ENCODE measurements at regions not wholly inside any gene's neighbourhood (a gene's known extent, or its start where the extent isn't known, plus 50 kb on each side); places are given as distances from the start of the nearest gene placed in this dataset.
"Not testable (repeated sequence)": the region's sequence is repeated elsewhere in the genome, so short reads cannot be mapped to it uniquely, and the experiment has no call there.

DNA sequence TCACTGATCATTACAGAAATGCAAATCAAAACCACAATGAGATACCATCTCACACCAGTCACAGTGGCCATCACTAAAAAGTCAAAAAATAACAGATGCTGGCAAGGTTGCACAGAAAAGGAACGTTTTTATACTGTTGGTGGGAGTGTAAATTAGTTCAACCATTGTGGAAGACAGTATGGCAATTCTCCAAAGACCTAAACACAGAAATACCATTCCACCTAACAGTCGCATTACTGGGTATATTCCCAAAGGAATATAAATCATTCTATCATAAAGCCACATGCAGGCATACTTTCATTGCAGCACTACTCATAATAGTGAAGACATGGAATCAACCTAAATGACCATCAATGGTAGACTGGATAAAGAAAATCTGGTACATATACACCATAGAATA, 83.2 kb upstream of the ARID5B start:
- H3K27me3 ChIP-seq, H3K4me3 ChIP-seq: not testable (repeated sequence)
- WGBS, 2 donors = 55 to 72% methylated on average over 2 of the region's 2 CpGs

DNA sequence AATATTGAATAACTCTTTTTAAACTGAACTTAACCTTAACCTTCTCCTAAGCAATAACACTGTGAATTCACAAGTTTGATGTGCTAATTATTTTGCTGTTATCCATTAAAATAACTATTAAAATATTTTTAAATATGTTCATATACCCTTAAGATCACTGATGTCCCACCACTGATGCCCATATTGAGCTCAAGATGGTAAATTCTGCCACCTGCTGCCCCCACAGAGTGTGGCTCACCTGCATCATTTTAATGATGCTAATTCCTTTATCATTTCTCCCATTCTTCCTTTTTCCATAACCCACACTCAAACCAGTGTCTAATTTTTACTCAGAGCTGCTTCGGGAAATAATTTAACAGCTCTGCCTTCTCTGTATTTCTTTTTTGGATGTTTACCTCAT, 82.3 kb upstream of the ARID5B start:
- Histone ChIP-seq H3K4me3 (no peak overlapping the region), H3K4me1 (no peaks in the 10 kb centered on the region), H3K9me3 (no peaks in the 10 kb centered on the region), H3K27me3 (no peaks in the 10 kb centered on the region), H3K36me3 (no peaks in the 10 kb centered on the region), H3K27ac (no peak overlapping the region)
- TF ChIP-seq, protein P1, sequence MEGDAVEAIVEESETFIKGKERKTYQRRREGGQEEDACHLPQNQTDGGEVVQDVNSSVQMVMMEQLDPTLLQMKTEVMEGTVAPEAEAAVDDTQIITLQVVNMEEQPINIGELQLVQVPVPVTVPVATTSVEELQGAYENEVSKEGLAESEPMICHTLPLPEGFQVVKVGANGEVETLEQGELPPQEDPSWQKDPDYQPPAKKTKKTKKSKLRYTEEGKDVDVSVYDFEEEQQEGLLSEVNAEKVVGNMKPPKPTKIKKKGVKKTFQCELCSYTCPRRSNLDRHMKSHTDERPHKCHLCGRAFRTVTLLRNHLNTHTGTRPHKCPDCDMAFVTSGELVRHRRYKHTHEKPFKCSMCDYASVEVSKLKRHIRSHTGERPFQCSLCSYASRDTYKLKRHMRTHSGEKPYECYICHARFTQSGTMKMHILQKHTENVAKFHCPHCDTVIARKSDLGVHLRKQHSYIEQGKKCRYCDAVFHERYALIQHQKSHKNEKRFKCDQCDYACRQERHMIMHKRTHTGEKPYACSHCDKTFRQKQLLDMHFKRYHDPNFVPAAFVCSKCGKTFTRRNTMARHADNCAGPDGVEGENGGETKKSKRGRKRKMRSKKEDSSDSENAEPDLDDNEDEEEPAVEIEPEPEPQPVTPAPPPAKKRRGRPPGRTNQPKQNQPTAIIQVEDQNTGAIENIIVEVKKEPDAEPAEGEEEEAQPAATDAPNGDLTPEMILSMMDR (IDR thresholded peaks at IDR 0.05) = no peak
- no peak for TF ChIP-seq EP300 (IDR thresholded peaks at IDR 0.05)
- TF ChIP-seq POLR2A (IDR thresholded peaks at IDR 0.05) = no peak
- WGBS, 2 donors = 93 to 94% methylated on average over 1 of the region's 1 CpG
- no peak for DNase-seq (ENCODE audit: low spot score in 2 of 2)

More for the DNA sequence above, 83.2 kb upstream of the ARID5B start:
- H3K27ac ChIP-seq; H3K36me3 ChIP-seq; DNase-seq (ENCODE audit: low spot score in 2 of 2); H3K4me1 ChIP-seq; H3K9me3 ChIP-seq: not testable (repeated sequence)

DNA sequence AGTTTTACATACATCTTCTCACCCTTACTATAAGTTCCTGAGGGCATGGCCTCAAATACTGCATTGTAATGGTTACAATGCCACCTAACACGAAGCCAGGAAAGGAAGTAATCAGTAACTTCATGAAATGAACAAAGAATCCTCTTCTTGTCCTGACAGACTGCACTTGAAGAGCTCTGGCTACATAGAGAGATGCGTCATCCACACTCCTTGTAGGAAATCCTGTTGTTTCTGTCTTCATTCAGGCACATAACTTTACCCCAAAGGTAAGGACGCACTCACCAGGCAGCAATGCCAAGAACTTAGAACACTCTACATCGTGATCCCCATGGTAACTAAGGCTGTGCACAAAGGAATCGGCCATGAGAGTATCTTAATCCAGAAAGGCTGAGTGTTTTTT, 80.3 kb upstream of the ARID5B start:
- H3K4me3 ChIP-seq = no peak overlapping the region
- H3K36me3 ChIP-seq = no peaks in the 10 kb centered on the region
- WGBS, 2 donors = 66 to 80% methylated on average over 5 of the region's 5 CpGs
- H3K4me1 ChIP-seq = no peaks in the 10 kb centered on the region
- TF ChIP-seq POLR2A (IDR thresholded peaks at IDR 0.05) = no peak
- no peak for TF ChIP-seq EP300 (IDR thresholded peaks at IDR 0.05)
- TF ChIP-seq, protein P1 (IDR thresholded peaks at IDR 0.05) = no peak
- DNase-seq (ENCODE audit: low spot score in 2 of 2) = no peak
- H3K9me3 ChIP-seq = no peaks in the 10 kb centered on the region
- no peak overlapping the region for H3K27ac ChIP-seq
- no peaks in the 10 kb centered on the region for H3K27me3 ChIP-seq

DNA sequence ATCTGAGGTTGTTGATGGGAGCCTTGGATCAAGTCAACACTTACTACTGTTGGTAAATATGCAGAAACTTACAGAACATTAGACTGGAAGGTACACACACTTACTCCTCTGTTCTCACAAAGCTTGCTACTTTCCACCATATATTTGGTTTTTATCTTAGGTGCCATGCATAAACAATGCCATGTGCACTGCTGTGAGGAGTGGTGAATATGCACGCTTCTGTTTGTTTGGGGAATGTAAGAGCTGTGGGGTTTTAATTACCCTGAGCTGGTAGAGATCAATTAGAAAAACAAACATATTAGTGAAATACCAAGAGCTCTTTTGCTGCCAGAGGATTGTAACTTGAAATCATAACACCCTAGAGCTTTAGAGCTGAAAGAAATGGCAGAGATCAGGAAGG, 79.8 kb upstream of the ARID5B start:
- no peak for DNase-seq (ENCODE audit: low spot score in 2 of 2)
- H3K27me3 ChIP-seq = no peaks in the 10 kb centered on the region
- H3K27ac ChIP-seq = no peak overlapping the region
- H3K4me3 ChIP-seq = no peak overlapping the region
- H3K4me1 ChIP-seq = no peaks in the 10 kb centered on the region
- 88 to 96% methylated on average over 1 of the region's 1 CpG for WGBS, 2 donors
- H3K9me3 ChIP-seq = no peaks in the 10 kb centered on the region
- TF ChIP-seq POLR2A (IDR thresholded peaks at IDR 0.05) = no peak
- TF ChIP-seq, protein P1 (IDR thresholded peaks at IDR 0.05) = no peak
- TF ChIP-seq EP300 (IDR thresholded peaks at IDR 0.05) = no peak
- no peaks in the 10 kb centered on the region for H3K36me3 ChIP-seq

DNA sequence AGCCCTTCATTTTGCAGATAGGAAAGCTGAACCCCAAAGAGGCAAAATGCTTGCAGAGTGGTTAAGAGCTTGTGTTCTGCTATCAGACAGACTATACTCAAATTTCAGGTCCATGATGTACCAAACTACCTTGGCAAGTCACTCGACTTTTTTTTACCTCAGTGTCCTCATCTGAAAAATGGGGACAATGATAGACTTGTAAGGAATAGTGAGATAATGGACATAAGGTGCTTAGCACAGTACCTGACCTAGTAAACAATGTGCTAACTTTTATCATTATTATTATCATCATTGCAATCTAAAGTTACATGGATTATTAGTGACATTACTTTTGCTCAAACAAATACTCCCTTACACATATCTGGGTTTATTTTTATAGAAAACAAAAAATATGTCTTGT, 79.4 kb upstream of the ARID5B start:
- Histone ChIP-seq H3K27me3 (no peaks in the 10 kb centered on the region), H3K4me1 (no peaks in the 10 kb centered on the region), H3K36me3 (no peaks in the 10 kb centered on the region), H3K27ac (no peak overlapping the region), H3K9me3 (no peaks in the 10 kb centered on the region), H3K4me3 (no peak overlapping the region)
- WGBS, 2 donors = 75 to 81% methylated on average over 1 of the region's 1 CpG
- DNase-seq (ENCODE audit: low spot score in 2 of 2) = no peak
- TF ChIP-seq, protein P1 (IDR thresholded peaks at IDR 0.05) = no peak
- no peak for TF ChIP-seq POLR2A (IDR thresholded peaks at IDR 0.05)
- no peak for TF ChIP-seq EP300 (IDR thresholded peaks at IDR 0.05)

DNA sequence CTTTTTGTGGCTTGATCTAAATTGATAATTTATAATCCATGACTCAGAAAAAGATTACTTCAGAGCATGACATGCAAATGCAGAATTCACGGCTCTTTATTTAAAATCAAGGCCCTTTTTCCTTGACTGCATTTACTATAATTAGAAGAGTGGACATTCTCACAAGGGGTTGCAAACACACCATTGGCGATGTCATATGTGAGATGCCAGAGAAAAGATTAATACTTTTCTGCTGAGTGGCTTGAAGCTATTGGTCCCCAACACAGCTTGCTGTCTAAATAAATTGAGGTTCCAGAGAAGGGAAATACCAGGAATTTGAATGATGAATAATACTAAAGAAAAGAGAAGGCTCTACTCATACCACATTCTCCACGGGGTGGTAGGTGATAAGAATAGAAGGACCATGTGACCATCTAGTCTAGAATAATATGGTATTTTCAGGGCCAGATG, 78.7 kb upstream of the ARID5B start:
- 29 to 35% methylated on average over 3 of the region's 3 CpGs for WGBS, 2 donors

More for the DNA sequence above, 78.7 kb upstream of the ARID5B start:
- no peak for TF ChIP-seq POLR2A (IDR thresholded peaks at IDR 0.05)
- Histone ChIP-seq H3K27ac (no peak overlapping the region), H3K9me3 (no peaks in the 10 kb centered on the region), H3K36me3 (no peaks in the 10 kb centered on the region), H3K4me1 (no peaks in the 10 kb centered on the region), H3K4me3 (no peak overlapping the region), H3K27me3 (no peaks in the 10 kb centered on the region)
- no peak for DNase-seq (ENCODE audit: low spot score in 2 of 2)
